ENCODE measurements at regions not wholly inside any gene's neighbourhood (a gene's known extent, or its start where the extent isn't known, plus 50 kb on each side); places are given as distances from the start of the nearest gene placed in this dataset.
"Not testable (repeated sequence)": the region's sequence is repeated elsewhere in the genome, so short reads cannot be mapped to it uniquely, and the experiment has no call there.

- DNase-seq: no peak
Measured at GRCh38 chr6:159594106-159594749, 98.8 kb downstream of the SOD2 start.

DNA sequence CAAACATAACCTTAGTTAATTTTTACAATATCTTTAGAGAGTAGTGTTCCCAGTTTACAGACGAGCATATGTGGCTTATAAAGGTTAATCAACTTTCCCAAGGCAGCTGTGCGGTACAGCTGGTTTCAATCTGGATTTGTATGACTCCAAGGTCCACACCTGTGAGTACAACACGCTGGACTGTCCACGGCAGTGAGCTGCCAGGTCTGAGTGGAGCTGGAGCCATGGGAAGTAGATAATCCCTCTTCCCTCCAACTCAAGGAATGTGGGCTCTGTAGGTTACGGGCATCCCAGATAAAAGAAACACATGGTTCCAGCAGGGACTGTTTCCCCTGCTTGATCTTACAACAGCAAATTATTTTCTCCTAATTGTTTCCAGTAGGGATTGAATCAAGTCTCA, 102.2 kb downstream of the SOD2 start:
- no peak for DNase-seq

GRCh38 chr6:159586684-159587083, 106.4 kb downstream of the SOD2 start:
- DNase-seq: no peak

DNA sequence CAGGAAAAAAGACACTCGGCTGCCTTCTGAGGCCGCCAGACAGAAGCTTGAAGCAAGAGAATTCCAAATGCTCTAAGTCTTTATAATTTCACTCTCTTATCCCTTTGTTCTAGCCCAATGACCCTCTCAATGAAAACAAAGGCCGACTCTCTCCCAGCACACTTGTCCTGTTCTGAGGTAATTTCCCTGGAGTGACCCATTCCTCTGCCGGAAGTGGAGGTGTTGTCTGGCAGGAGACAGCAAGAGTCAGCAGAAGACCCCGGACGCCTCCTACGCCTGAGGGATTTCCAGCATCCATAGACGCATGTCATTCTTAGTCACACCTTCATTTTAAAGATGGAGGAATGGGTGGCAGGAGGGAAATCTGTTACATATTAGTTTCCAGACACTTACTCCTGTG, 110.3 kb downstream of the SOD2 start:
- no peak for DNase-seq

- no peak for DNase-seq
Measured at GRCh38 chr6:159578629-159579028, 114.4 kb downstream of the SOD2 start.

DNA sequence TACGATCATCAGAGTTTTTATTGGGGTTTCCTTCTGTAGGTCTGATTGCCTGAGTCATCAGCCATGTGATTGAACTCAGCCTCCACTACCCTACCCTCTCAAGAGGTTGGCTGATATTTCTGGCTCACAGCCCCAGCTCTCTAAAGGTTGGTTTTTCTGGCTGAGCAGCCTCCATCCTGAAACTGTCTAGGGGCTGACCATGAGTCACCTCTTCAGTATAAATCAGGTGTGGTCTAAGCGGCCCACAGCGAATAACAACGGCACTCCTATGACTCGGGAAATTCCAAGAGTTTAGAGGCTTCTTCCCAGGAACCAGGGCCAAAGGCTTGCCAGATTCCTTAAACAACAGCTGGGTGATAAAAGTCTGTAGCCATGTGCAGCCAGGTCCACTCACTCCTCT, 115.5 kb downstream of the SOD2 start:
- no peak for DNase-seq

DNA sequence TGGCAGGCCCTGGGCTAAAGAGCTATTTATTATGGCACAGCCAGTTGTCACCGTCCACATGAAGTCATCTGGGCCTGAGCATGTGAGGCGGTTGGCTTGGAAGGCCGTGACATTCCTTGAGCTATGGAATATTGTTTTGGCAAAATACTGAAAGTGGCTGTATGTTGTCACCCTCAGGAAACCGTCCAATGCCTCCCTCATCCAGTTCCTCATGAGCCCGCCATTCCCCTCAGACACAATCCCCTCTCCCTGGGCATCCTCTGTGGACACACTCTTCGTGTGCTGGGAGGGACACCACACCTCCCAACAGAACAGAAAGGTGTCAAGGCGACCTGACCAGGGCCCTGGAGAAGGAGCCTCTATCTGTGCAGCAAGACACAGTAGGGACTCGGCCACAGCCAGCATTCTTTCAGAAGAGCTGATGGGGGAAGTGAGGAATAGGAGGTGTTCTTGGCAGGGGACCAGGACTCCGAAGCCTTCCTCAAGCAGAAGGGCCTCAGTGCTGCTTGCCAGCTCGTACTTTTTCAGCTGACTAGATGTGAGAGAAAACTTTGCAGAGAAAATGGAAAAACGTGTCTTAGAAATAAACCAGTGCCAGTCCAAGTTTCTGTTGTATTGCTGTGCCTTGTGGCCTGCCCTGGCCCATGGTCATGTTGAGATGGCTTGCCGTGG, 120.5 kb downstream of the SOD2 start:
- no peak for DNase-seq

DNA sequence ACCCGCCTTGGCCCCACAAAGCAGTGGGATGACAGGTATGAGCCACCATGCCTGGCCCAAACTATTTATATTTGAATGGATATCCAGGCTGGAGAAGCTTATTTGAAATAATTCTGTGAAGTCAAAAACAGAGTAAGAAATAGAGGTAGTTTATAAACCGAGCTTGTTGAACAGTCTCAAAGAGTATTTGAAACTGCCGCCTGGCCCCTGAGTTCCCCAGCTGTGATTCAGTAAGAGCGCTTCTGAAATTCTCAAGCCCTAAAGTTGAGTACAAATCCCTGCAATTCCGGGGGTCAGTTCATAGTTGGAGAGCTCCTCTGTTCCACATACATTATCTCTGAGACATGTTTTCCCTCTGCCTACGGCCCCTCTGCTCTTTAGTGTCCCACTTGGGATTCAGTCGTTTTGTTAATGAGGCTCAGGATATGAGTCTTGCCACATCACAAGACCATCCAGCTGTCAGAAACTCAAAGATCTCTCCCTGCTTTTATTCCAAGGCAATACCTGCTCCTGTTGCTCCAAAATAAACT, 127.8 kb downstream of the SOD2 start:
- DNase-seq: no peak

DNA sequence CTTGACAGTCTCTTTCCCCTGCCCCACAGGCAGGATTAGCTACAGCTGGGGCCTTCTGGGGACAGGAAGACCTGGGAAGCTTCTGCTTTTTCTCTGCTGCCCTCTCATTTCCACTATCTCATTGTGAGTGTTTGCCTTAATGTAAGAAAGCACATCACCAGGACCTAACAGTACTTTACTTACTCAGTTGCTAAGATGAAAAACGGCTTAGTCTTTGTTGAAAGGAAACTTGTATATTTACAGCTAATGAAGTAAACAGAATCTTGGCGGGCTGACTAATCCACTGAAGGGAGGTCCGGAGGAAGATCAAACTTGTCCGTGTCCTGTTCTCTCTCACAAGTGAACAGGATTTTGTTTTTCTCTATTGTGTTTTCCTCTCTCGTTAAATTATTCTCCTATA, 128.6 kb downstream of the SOD2 start:
- no peak for DNase-seq

DNA sequence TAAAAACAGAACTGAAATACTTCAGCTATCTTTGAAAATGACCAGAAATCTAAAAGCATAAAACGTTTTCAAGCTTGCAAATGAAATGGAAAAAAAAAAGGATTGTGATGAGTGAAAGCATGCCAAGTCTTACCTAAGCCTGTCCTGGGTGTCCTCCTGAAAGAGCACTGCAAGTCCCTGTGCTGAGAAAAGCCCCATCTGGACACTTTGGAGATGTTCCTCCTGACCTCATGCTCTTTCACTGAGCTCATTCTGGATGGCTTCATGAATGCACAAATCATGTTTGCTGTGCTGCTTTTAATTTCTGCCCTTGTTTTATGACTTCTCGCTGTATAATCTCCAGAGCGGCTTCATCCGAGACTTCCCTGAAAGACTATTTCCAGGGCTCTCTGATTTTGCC, 136.0 kb downstream of the SOD2 start:
- DNase-seq: no peak

GRCh38 chr6:159555082-159555875, 137.8 kb downstream of the SOD2 start:
- no peak for DNase-seq

DNA sequence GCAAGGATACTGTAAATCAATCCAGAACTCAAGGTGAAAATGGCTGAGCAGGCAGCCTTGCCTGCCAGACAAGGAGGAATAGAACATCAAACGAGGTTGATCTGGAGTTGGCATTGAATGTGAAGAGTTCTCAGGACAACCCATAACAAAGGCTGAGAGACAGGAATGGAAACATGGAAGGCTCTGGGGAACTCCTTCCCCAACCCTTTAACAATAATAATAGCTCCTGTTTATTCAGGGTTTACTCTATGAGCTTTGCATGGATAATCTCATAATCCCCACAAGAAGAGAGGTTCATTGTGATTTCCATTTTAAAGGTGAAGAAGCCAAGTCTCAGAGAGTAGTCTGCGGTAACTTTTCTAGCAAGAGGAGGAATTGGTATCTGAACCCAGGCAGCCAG, 151.7 kb downstream of the SOD2 start:
- DNase-seq: no peak

- DNase-seq: no peak
Measured at GRCh38 chr6:159540883-159541282, 152.2 kb downstream of the SOD2 start.

- DNase-seq: no peak
Measured at GRCh38 chr6:159540152-159540551, 152.9 kb downstream of the SOD2 start.

DNA sequence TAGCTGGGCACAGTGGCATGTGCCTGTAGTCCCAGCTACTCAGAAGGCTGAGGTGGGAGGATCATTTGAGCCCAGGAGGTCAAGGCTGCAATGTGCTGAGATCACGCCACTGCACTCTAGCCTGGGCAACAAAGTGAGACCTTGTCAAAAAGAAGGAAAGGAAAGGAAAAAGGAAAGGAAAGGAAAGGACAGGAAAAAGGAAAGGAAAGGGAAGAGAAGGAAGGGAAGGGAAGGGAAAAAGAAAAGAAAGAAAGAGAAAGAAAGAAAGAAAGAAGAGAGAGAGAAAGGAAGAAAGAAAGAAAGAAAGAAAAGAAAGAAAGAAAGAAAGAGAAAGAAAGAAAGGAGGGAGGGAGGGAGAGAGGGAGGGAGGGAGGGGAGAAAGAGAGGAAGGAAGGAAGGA, 155.0 kb downstream of the SOD2 start:
- DNase-seq: not testable (repeated sequence)

DNA sequence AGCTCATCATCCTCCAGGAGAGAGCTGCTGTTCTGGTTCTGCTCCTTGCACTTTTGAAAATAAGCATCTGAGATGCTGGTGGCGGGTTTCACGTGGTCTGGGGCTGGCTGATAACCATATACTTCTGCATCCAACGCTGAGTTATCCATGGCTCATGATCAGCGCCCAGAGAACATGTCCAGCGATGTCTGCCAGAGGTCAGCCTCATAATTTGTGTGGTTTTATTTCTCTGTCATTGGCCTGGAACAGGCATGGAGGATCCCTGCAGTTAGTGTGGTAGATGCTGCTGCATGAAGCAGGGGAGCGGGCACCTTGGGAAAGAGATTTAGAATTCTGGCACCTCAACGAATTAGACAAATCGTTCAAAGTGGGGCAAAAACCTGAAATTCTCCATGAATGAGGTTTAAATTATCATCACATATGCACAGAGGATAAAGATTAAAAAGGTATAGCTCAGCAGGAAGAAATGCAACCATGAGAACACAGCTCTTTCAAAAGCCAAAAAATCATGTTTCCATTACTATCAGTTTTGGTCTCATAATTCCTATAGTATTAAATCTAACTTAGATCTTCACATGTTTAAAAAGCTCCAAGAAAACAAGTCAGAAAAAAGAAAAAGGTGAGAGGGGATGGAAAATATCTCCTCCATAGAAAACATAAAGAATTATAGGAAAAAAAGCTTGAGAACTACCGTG, 157.2 kb downstream of the SOD2 start:
- no peak for DNase-seq

GRCh38 chr6:159533568-159533967, 159.5 kb downstream of the SOD2 start:
- no peak for DNase-seq

GRCh38 chr6:159533016-159533415, 160.0 kb downstream of the SOD2 start:
- DNase-seq: no peak

DNA sequence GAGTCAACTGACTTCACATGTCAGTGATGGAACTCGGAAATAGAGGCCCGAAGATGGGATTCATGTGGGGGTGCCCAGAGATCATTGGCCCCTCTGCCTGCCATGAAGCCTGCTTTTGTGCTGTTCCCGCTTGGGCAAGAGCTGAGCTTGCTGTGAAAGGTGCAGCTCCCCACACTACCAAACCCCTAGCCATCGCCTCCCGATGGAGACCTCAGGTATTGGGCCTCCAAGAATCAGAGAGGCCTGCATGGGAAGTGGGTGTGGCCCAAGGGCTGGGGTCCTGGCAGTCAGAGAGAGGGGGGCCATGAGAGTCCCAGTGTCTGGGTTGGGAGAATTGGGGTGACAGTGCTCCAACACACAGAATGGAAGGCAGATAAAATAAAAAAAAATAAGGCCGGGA, 160.9 kb downstream of the SOD2 start:
- no peak for DNase-seq

DNA sequence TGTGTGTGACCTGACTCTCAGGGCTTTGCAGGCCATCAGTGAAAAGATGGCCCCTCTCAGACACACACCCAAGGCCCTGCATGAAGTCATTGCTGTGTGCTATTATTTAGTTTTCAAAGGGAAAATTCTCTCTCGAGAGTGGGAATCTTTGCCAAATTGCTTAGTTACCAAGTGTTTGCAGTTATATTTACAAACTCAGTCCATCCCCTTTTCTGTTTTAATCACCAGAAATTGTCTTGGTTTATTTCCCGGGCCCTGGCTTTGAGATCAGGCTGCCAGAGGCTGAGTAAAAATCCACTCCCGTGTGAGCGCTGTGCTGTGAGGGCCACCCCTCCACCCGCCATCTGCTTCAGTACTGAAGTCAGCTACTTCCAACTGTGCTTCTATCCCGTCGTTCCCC, 163.1 kb downstream of the SOD2 start:
- no peak for DNase-seq

GRCh38 chr6:159527351-159527750, 165.7 kb downstream of the SOD2 start:
- no peak for DNase-seq

DNA sequence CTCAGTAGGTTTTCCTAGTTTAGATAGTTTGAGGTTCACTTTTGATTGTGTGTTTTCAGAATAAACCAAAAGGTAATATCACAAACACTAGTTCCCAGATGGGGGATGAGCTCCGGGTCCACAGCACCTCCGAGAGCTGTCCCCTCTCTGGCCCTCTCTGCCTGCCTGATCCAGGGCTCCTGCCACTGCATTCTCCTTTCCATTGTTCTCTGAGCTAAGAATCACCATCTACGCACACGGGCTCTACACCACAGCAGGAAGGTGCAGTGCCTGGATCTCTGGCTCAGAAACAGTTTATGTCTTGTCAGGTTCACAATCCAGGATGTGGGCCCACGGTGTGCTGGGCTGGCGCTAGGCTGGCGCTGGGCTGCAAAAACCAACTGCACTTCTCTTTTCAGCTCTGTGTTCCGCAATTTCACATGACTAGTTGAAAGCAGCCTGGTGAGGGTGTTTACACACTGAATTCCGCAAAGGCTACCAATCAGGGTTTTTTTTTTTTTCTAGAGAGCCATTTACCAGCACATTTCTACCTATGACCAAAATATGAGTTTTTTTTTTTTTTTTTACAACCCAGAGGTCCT, 167.5 kb downstream of the SOD2 start:
- no peak for DNase-seq

All from SW 1271 (cell line).